GM18867 (cell line): ENCODE measurements at regions not wholly inside any gene's neighbourhood (a gene's known extent, or its start where the extent isn't known, plus 50 kb on each side); places are given as distances from the start of the nearest gene placed in this dataset.
A peak's percentile ranks its signal among the peaks of the same experiment; 100 is the strongest.
"Not testable (repeated sequence)": the region's sequence is repeated elsewhere in the genome, so short reads cannot be mapped to it uniquely, and the experiment has no call there.

ENCODE experiments used
- ATAC-seq: cut with Tn5 transposase; IDR thresholded peaks from one replicate; pipeline ENCODE4 v1.9.1; 2021; ENCODE audit warnings: mild to moderate bottlenecking, moderate library complexity; ENCODE audit not compliant: unreplicated experiment

DNA sequence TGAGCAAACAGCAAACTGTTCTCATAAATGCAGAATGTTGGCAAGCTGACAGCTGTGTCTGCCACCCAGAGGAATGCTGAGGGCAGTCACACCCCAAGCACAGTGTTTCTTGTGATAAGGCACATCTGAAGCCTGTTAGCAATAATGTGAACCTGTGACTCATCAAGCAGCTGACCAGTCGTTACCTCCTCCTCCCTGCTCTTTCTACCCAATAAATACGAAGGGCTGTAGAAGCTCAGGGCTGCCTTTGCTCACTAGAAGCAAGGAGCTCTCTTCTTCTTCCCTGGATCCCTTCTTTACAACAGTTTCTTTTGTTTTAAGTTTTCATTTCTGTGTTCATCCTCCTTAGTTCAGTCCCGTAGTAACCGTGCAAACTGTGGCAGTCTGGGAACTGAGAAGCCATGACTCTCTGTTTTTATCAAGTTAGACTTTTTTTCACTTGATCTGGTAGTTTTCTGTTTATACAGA lies 160.3 kb upstream of the ZNF184 start:
- ATAC-seq, result not testable (repeated sequence)

DNA sequence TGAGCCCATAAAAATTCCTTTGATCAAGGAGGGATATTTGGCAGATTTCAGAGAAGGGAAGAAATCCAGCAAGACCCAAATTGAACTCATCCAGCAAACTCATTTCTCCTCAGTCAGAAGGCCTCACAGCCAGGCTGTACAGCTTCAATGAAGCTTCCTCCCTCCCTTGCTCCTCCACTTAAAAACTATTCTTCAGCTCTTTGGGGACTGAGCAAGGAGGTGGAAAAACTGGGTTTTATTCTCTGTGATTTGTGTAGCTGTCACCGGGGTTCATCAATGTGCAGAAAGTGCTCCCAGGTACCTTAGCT lies 158.7 kb upstream of the ZNF184 start:
- ATAC-seq, result no peak

GRCh38 chr6:27630727-27631608 lies 158.1 kb upstream of the ZNF184 start:
- ATAC-seq, result no peak

GRCh38 chr6:27624694-27625262 lies 151.9 kb upstream of the ZNF184 start:
- ATAC-seq, result no peak

GRCh38 chr6:27623103-27623502 lies 150.2 kb upstream of the ZNF184 start:
- ATAC-seq, result no peak

DNA sequence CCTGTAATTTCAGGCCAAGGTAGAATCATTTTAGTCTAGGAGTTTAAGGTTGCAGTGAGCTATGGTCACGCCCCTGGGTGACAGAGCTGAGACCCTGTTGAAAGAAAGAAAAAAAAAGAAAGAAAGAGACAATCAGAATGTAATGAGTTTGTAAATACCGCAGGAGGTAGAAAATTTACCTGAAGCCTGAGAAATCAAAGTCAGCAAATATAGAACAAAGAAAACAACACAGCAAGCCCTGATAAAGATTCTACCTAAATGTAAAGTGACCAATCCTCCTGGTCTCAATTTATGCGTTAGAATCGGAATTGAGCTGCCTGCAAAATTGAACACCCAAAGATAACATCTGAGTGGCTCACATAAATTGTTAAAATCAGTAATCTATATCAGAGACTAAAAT lies 146.5 kb upstream of the ZNF184 start:
- no peak for ATAC-seq

- ATAC-seq, result no peak
Measured at GRCh38 chr6:27617700-27618689, 145.1 kb upstream of the ZNF184 start.

DNA sequence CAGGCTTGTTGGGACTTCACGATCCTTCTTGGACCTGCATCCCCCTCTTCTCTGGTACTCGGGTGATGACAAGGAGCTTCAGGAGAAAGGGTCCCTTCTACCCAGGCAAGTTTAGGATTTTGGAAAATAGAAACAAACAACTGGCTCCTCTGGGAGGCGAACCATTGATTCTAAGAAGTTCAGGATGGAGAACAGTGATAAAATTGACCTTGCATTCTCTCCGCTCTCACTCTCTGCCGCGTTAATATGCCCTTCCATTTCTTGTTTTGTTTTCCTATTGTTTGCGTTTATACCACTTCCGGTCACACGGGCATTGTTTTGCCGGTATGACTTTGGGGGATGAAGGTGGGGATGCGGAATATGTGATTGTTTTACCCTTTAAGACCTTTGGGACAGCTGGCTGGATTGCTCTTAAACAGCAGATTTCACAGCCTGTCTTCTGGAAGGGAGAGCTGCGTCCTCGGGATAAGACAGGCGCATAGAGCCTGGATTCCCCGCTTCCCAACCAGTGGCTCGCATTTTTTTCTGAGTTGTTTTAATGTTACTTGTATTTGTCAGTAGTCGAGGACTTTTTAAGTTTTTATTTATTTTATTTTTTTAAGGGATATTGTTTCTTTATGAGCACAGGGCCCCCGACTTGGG lies 144.3 kb upstream of the ZNF184 start:
- ATAC-seq, result no peak

- no peak for ATAC-seq
Measured at GRCh38 chr6:27616328-27617045, 143.6 kb upstream of the ZNF184 start.

DNA sequence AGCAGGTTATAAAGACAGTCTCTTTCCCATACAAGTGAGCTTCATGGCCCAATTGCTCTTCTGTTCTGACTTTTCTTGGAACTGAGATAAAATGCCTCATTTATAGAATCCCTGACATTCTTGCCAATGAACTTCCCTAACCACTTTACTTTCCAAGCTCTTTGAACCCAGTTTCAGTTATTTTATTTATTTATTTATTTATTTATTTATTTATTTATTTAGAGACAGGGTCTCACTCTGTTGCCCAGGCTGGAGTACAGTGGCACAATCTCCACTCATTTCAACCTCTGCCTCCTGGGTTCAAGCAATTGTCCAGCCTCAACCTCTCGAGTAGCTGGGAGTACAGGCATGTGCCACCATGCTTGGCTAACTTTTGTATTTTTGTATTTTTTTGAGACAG lies 138.5 kb upstream of the ZNF184 start:
- ATAC-seq, result no peak

DNA sequence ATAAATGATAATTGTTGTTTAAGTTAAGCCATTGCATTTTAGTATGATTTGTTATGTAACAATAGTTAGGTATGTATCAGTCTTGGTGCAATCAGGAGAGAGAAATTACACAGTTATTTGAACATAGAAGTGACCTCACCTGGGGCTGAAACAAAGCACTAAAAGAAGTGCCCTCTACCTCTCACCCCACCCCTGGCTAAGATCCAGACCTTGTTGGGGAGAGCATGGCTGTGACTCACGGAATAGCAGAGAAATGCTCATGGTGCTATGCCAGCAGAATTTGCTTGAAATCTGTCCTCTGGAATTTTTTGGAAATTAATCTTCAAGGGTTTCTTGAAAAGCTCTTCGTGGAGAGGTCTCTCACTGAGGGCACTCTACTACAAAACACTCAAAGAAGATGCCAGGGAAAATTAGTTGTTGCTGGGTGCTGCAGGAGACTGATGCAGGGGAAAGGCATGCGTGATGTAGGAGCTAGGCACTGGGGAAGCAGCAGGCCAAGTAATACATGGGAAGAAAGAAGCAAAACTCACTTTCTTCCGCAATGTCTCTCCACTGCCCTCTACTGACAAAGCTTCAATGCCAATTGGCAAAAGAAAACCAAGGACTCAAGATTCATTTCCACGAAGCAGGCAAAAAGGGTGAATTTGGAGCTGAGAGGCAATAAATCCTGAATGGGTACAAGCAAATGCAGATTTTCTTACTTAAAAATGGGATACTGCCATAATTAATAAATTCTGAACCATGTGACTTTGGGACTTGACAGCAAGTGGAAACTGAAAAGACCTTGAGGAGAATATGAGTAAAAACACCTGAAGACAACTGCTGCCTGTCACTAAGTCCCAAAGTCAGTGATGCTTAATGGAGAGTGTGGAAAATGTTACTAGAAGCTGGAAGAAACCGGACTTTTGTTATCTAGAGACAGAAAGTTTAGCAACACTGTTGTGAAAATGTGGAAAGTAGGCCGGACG lies 136.3 kb upstream of the ZNF184 start:
- ATAC-seq, result no peak

- ATAC-seq, result no peak
Measured at GRCh38 chr6:27605401-27606342, 132.8 kb upstream of the ZNF184 start.

DNA sequence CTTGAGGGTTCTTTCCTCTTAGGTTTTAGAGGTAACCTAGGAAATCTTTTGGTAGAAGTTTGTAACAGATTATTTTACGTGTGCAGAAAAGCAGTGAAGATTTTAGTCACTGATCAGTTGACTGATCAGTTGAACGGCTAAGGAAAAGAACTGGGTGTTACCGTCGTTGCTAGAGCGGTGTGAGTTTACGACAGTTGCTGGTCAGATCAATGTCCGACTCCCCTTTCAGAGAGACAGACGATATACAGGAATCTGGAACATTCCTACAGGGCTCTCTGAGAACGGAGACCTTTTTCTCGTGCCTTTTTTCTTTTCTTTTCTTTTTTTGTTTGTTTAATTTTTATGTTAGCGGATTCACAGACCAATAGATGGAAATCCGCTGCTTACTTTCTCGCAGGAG lies 132.1 kb upstream of the ZNF184 start:
- no peak for ATAC-seq

DNA sequence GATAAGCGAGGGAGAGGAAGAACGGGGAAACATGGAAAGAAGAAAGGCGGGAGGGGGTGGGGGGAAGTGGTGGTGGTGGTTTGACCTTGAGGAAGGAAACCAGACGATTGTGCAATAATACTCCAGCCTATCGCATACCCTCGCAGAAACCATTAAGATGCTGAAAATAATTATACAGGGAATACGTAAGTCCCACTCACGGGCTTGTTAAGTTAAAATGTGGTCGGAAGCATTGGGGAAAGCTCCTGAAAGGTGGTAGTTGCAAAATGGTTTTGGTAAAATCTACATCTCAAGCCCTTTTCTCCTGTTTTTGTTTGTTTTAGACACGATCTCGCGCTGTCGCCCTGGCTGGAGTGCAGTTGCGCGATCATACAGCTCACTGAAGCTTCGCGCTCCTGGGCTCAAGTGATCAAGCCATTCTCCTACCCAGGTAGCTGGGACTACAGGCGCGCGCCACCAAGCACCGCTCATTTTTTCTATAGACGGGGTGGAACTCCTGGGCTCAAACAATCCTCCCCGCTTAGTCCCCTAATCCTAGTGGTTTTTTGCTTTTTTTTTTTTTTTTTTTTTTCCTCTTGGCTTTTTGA lies 128.9 kb upstream of the ZNF184 start:
- ATAC-seq, result no peak

DNA sequence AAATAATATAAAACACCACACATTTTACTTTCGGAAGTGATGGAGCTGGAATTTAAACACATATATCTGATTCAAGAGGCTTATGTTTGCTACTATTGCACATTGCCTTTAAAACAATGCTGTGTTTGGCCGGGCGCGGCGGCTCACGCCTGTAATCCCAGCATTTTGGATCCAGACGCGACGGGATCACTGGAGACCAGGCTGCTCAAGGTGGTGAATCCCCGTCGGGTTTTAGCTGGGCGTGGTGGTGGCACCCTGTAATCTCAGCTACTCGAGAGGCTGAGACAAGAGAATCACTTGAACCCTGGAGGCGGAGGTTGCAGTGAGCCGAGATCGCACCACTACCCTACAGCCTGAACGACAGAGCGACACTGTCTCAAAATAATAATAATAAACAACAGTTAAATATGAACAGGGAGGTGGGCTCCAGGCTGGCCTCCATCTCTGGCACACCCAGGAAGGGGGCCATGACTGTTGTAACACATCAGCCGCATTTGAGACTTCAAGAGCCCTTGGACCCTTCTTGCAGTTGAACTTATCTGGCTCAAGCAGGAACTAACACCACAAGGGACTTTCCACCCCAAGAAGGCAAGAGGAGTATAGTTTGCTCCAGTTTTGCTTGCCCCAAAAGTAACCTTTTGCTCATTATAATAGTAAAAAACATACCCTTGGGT lies 127.1 kb upstream of the ZNF184 start:
- peak; percentile 35 for ATAC-seq

- ATAC-seq, result not testable (repeated sequence)
Measured at GRCh38 chr6:27597031-27597567, 124.2 kb upstream of the ZNF184 start.

DNA sequence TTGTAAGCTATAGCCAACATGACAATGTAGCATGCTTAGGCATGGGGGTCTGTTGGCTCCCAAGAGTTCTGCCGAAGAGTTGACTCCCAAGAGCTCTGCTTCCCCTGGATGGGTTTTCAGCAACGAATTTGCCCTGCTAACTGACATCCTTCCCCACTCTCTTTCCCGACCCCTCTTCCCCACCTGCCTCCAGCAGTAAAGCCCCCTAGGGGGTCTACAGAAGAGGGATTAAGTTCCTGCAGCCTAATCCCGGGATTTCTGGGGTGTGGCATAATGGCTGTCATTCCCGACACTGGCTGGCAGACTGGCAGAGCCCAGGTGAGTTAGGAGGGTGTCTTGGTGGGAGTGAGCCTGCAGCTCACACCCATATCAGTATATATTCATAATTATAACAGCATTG lies 121.0 kb upstream of the ZNF184 start:
- ATAC-seq, result no peak
